Tibial nerve (tissue), 4 donors: ENCODE measurements at regions not wholly inside any gene's neighbourhood (a gene's known extent, or its start where the extent isn't known, plus 50 kb on each side); places are given as distances from the start of the nearest gene placed in this dataset.

Experiments
- DNase-seq, 2 donors: peaks; one replicate each; pipeline ENCODE4 v3.0.0-alpha.2; 2019; ENCODE audit warnings: low spot score in 2 of 2
- H3K27ac ChIP-seq, 4 donors: fragments of 200-600 bp; sonication (generic) in 3 of 4; one replicate each; pipeline ENCODE4 v1.5.1; 2017 to 2019; ENCODE audit warnings: mild to moderate bottlenecking in 1 of 4
- H3K27me3 ChIP-seq, 2 donors: fragments of 200-600 bp; sonication (generic) in 1 of 2; one replicate each; pipeline versions ENCODE4 v1.5.1 to v1.6.0; 2017 to 2019
- H3K36me3 ChIP-seq, 3 donors: fragments of 200-600 bp; sonication (generic); one replicate each; pipeline ENCODE4 v1.5.1; 2018 to 2019
- H3K4me1 ChIP-seq, 4 donors: fragments of 200-600 bp; sonication (generic) in 3 of 4; one replicate each; pipeline ENCODE4 v1.5.1; 2017 to 2019
- H3K4me3 ChIP-seq, 4 donors: fragments of 200-600 bp; sonication (generic) in 3 of 4; one replicate each; pipeline ENCODE4 v1.5.1; 2017 to 2019; ENCODE audit warnings: mild to moderate bottlenecking in 1 of 4, moderate library complexity in 1 of 4
- H3K9me3 ChIP-seq, 4 donors: fragments of 200-600 bp; sonication (generic) in 3 of 4; one replicate each; pipeline ENCODE4 v1.5.1; 2017 to 2019
- CTCF ChIP-seq, 5 experiments: fragments of 200-600 bp in 3 of 5; fragments of 450-650 bp in 2 of 5; sonication (generic) in 3 of 5; IDR thresholded peaks; one replicate each; pipeline ENCODE4 v1.5.1; 2016 to 2019; ENCODE audit warnings: antibody characterized with exemption in 5 of 5, mild to moderate bottlenecking in 3 of 5, moderate library complexity in 2 of 5
- EP300 ChIP-seq, 2 donors: sonication (generic); formaldehyde crosslinking; IDR thresholded peaks; one replicate each; pipeline ENCODE4 v1.6.1; 2017; ENCODE audit warnings: antibody characterized with exemption in 2 of 2, mild to moderate bottlenecking in 1 of 2
- POLR2A ChIP-seq, 2 donors: fragments of 450-650 bp; IDR thresholded peaks; one replicate each; pipeline ENCODE4 v1.6.1; 2017; ENCODE audit warnings: antibody characterized with exemption in 2 of 2, mild to moderate bottlenecking in 2 of 2, moderate library complexity in 2 of 2
- WGBS, 2 donors: methylation state at CpG; one replicate each; pipeline ENCODE4 v1.1.5; 2018; 5-methylcytosine and 5-hydroxymethylcytosine counted together

- H3K9me3 ChIP-seq, result peaks cover 0 to 4% (median 2%) of the 10 kb centered on the region in 4 donors
- TF ChIP-seq CTCF (IDR thresholded peaks at IDR 0.05), result no peak
- TF ChIP-seq POLR2A (IDR thresholded peaks at IDR 0.05), result no peak
- no peak for TF ChIP-seq EP300 (IDR thresholded peaks at IDR 0.05)
- H3K4me1 ChIP-seq, result peaks cover 0 to 10% (median 0%) of the 10 kb centered on the region in 4 donors
- no peaks in the 10 kb centered on the region for H3K36me3 ChIP-seq
- no peak for DNase-seq
- 39 to 50% methylated on average over 1 of the region's 1 CpG for WGBS, 2 donors
- no peak overlapping the region for H3K27ac ChIP-seq
- H3K4me3 ChIP-seq, result no peak overlapping the region
- H3K27me3 ChIP-seq, result no peaks in the 10 kb centered on the region
Observed at GRCh38 chr12:46573347-46573658, 200.7 kb upstream of the SLC38A2 start.

- Histone ChIP-seq H3K27ac (no peak overlapping the region), H3K36me3 (no peaks in the 10 kb centered on the region), H3K27me3 (no peaks in the 10 kb centered on the region), H3K9me3 (peaks cover 0 to 7% (median 5%) of the 10 kb centered on the region in 4 donors), H3K4me3 (no peak overlapping the region), H3K4me1 (peaks cover 0 to 10% (median 0%) of the 10 kb centered on the region in 4 donors)
- no peak for TF ChIP-seq EP300 (IDR thresholded peaks at IDR 0.05)
- no peak for TF ChIP-seq CTCF (IDR thresholded peaks at IDR 0.05)
- no peak for TF ChIP-seq POLR2A (IDR thresholded peaks at IDR 0.05)
- DNase-seq, result no peak
- WGBS, 2 donors, result 79 to 82% methylated on average over 2 of the region's 2 CpGs
Observed at GRCh38 chr12:46572644-46573346, 200.2 kb upstream of the SLC38A2 start.

- H3K36me3 ChIP-seq, result no peaks in the 10 kb centered on the region
- no peak for TF ChIP-seq CTCF (IDR thresholded peaks at IDR 0.05)
- TF ChIP-seq EP300 (IDR thresholded peaks at IDR 0.05), result no peak
- no peak for TF ChIP-seq POLR2A (IDR thresholded peaks at IDR 0.05)
- H3K9me3 ChIP-seq, result peaks cover 0 to 19% (median 9%) of the 10 kb centered on the region in 4 donors
- H3K27ac ChIP-seq, result no peak overlapping the region
- WGBS, 2 donors, result 74 to 83% methylated on average over 3 of the region's 3 CpGs
- peaks cover 0 to 10% (median 0%) of the 10 kb centered on the region in 4 donors for H3K4me1 ChIP-seq
- DNase-seq, result no peak
- H3K27me3 ChIP-seq, result no peaks in the 10 kb centered on the region
- no peak overlapping the region for H3K4me3 ChIP-seq
Observed at GRCh38 chr12:46571608-46572007, 199.0 kb upstream of the SLC38A2 start.

- WGBS, 2 donors, result 86 to 92% methylated on average over 9 of the region's 9 CpGs
- H3K9me3 ChIP-seq, result peaks cover 0 to 34% (median 15%) of the 10 kb centered on the region in 4 donors
- H3K4me3 ChIP-seq, result no peak overlapping the region
- H3K36me3 ChIP-seq, result no peaks in the 10 kb centered on the region
- peaks cover 0 to 8% (median 0%) of the 10 kb centered on the region in 4 donors for H3K4me1 ChIP-seq
- H3K27me3 ChIP-seq, result no peaks in the 10 kb centered on the region
- DNase-seq, result no peak
- TF ChIP-seq EP300 (IDR thresholded peaks at IDR 0.05), result no peak
- TF ChIP-seq POLR2A (IDR thresholded peaks at IDR 0.05), result no peak
- no peak for TF ChIP-seq CTCF (IDR thresholded peaks at IDR 0.05)
- no peak overlapping the region for H3K27ac ChIP-seq
Observed at GRCh38 chr12:46569826-46570439, 197.4 kb upstream of the SLC38A2 start.

GRCh38 chr12:46567667-46568066, 195.1 kb upstream of the SLC38A2 start:
- TF ChIP-seq POLR2A (IDR thresholded peaks at IDR 0.05), result no peak
- TF ChIP-seq CTCF (IDR thresholded peaks at IDR 0.05), result no peak
- no peak for TF ChIP-seq EP300 (IDR thresholded peaks at IDR 0.05)

More at GRCh38 chr12:46567667-46568066, 195.1 kb upstream of the SLC38A2 start:
- no peaks in the 10 kb centered on the region for H3K36me3 ChIP-seq
- no peak overlapping the region for H3K4me3 ChIP-seq
- H3K27me3 ChIP-seq, result no peaks in the 10 kb centered on the region
- H3K4me1 ChIP-seq, result peaks cover 0 to 8% (median under 1%) of the 10 kb centered on the region in 4 donors
- no peak for DNase-seq
- no peak overlapping the region for H3K27ac ChIP-seq
- H3K9me3 ChIP-seq, result peaks cover 0 to 41% (median 18%) of the 10 kb centered on the region in 4 donors
